Endothelial cell of umbilical vein (primary cell): ENCODE measurements at regions not wholly inside any gene's neighbourhood (a gene's known extent, or its start where the extent isn't known, plus 50 kb on each side); places are given as distances from the start of the nearest gene placed in this dataset.

Experiments
- BruUV-seq: library from RNA; stranded (reverse); fragments of 400-500 nt; replicated peaks from 2 replicates; lab custom pipeline; 2021; lab: Mats Ljungman, UMichigan
- CTCF ChIA-PET: fragments of 300-600, 350-600 bp; sonication (Branson Sonifier 250); formaldehyde crosslinking; loops from one replicate; lab custom pipeline; 2021; ENCODE audit warnings: antibody characterized with exemption, inconsistent platforms; lab: Charles Lee
- POLR2A ChIA-PET: fragments of 300-600, 350-600 bp; sonication (Branson Sonifier 250); formaldehyde crosslinking; loops from one replicate; lab custom pipeline; 2021; ENCODE audit warnings: antibody characterized with exemption, inconsistent platforms; lab: Charles Lee
- DNase-seq: peaks from one replicate; pipeline ENCODE4 v3.0.0-alpha.2; 2011; ENCODE audit warnings: low read depth, low spot score
- FAIRE-seq: peaks from 2 replicates; lab custom pipeline; 2011; peaks lifted over from hg19 to GRCh38; lab: Jason Lieb, UNC
- H2AFZ ChIP-seq: 2 replicates; pipeline ENCODE4 v1.6.0; 2012; ENCODE audit warnings: low read depth, low read length, control low read depth, inconsistent platforms
- H3K27ac ChIP-seq: 2 replicates; pipeline ENCODE4 v1.5.1; 2011; ENCODE audit warnings: low read depth, mild to moderate bottlenecking, control low read depth, low read length, moderate library complexity; ENCODE audit not compliant: insufficient read depth
- H3K27me3 ChIP-seq, 2 experiments: 2 replicates each; pipeline versions ENCODE4 v1.6.0 to v1.6.1; 2011; ENCODE audit warnings: low read length in 2 of 2, mixed read lengths in 1 of 2; ENCODE audit not compliant: control insufficient read depth in 2 of 2, insufficient read depth in 2 of 2
- H3K36me3 ChIP-seq, 2 experiments: 2 replicates in 1 of 2; 3 replicates in 1 of 2; pipeline ENCODE4 v1.5.1; 2011; ENCODE audit warnings: low read length in 2 of 2, mild to moderate bottlenecking in 1 of 2, moderate library complexity in 1 of 2; ENCODE audit not compliant: control insufficient read depth in 2 of 2, insufficient read depth in 2 of 2; ENCODE audit errors: extremely low read depth in 1 of 2
- H3K4me1 ChIP-seq: 3 replicates; pipeline ENCODE4 v1.5.1; 2011; ENCODE audit warnings: mild to moderate bottlenecking, low read length; ENCODE audit not compliant: control insufficient read depth, insufficient read depth; ENCODE audit errors: extremely low read depth
- H3K4me2 ChIP-seq: 2 replicates; pipeline ENCODE4 v1.6.1; 2011; ENCODE audit warnings: low read length, control low read depth, mixed read lengths; ENCODE audit not compliant: insufficient read depth
- H3K4me3 ChIP-seq, 3 experiments: fragments of 200-600 bp in 1 of 3; sonication (generic), shearing (Covaris generic) in 1 of 3; replicated peaks in 1 of 3; 2 replicates each; pipeline ENCODE4 v1.5.1; 2011 to 2016; ENCODE audit warnings: control low read depth in 3 of 3, low read length in 3 of 3, mild to moderate bottlenecking in 2 of 3, inconsistent platforms in 1 of 3, low read depth in 1 of 3, moderate library complexity in 1 of 3; ENCODE audit not compliant: insufficient read depth in 1 of 3
- H3K79me2 ChIP-seq: 2 replicates; pipeline ENCODE4 v1.6.0; 2012; ENCODE audit warnings: low read length, inconsistent platforms; ENCODE audit not compliant: control insufficient read depth, insufficient read depth
- H3K9ac ChIP-seq: replicated peaks from 2 replicates; pipeline ENCODE3; 2011; ENCODE audit warnings: low read length, control low read depth; ENCODE audit not compliant: insufficient read depth; ENCODE audit errors: extremely low read depth
- H3K9me1 ChIP-seq: replicated peaks from 3 replicates; pipeline ENCODE4 v1.6.0; 2011; ENCODE audit warnings: mild to moderate bottlenecking, low read length; ENCODE audit not compliant: control insufficient read depth, insufficient read depth; ENCODE audit errors: extremely low read depth
- H3K9me3 ChIP-seq: replicated peaks from 2 replicates; pipeline ENCODE4 v1.5.1; 2012; ENCODE audit warnings: low read length, inconsistent platforms; ENCODE audit not compliant: control insufficient read depth, insufficient read depth
- H4K20me1 ChIP-seq: replicated peaks from 2 replicates; pipeline ENCODE3; 2011; ENCODE audit warnings: mild to moderate bottlenecking, low read length; ENCODE audit not compliant: control insufficient read depth, insufficient read depth; ENCODE audit errors: extremely low read depth
- CTCF ChIP-seq, 2 donors: IDR thresholded peaks; 1 replicate in 1 of 2; 2 replicates in 1 of 2; pipeline ENCODE4 v1.5.1; 2011; ENCODE audit warnings: low read length in 2 of 2, mild to moderate bottlenecking in 2 of 2, moderate library complexity in 2 of 2, control low read depth in 1 of 2, inconsistent platforms in 1 of 2, low read depth in 1 of 2; ENCODE audit not compliant: insufficient read depth in 1 of 2; ENCODE audit errors: extremely low read depth in 1 of 2
- EZH2 ChIP-seq: IDR thresholded peaks from 2 replicates; pipeline ENCODE4 v1.6.1; 2012; ENCODE audit warnings: borderline replicate concordance, low read depth, mild to moderate bottlenecking, moderate library complexity, low read length, inconsistent platforms; ENCODE audit not compliant: severe bottlenecking
- FOS ChIP-seq: IDR thresholded peaks from 2 replicates; pipeline ENCODE4 v1.6.1; 2011; ENCODE audit warnings: mild to moderate bottlenecking, low read length, moderate library complexity, borderline replicate concordance; ENCODE audit not compliant: insufficient read depth
- GATA2 ChIP-seq: IDR thresholded peaks from 2 replicates; pipeline ENCODE4 v1.7.0; 2011; ENCODE audit warnings: low read depth, mild to moderate bottlenecking, moderate library complexity, mixed read lengths, low read length; ENCODE audit not compliant: insufficient read length, insufficient read depth
- JUN ChIP-seq: IDR thresholded peaks from 2 replicates; pipeline ENCODE4 v1.6.1; 2011; ENCODE audit warnings: borderline replicate concordance, low read depth; ENCODE audit not compliant: insufficient read length, insufficient read depth
- MAX ChIP-seq: IDR thresholded peaks from 2 replicates; pipeline ENCODE4 v1.6.1; 2011; ENCODE audit not compliant: insufficient read depth, insufficient read length
- MYC ChIP-seq: IDR thresholded peaks from one replicate; pipeline ENCODE4 v1.6.1; 2011; ENCODE audit warnings: mild to moderate bottlenecking, low read depth, low read length
- POLR2A ChIP-seq: IDR thresholded peaks from 2 replicates; pipeline ENCODE4 v1.6.1; 2012; ENCODE audit warnings: low read depth, mild to moderate bottlenecking, control low read depth, low read length
- POLR2AphosphoS5 ChIP-seq: IDR thresholded peaks from 2 replicates; pipeline ENCODE4 v1.6.1; 2012; ENCODE audit warnings: low read depth, mild to moderate bottlenecking, control low read depth, low read length, moderate library complexity; ENCODE audit not compliant: insufficient read depth
- dilution Hi-C: fragments of 300-500 bp; cut with MboI; formaldehyde crosslinking; loops from one replicate; pipeline ENCODE4 v1.15.0; 2019; ENCODE audit warnings: low sequenced_read_pairs; ENCODE audit not compliant: extremely low pct_ligation_motif_present
- intact Hi-C: fragments of 100-400 bp; cut with micrococcal nuclease; formaldehyde crosslinking; loops from one replicate; pipeline ENCODE4 v1.10.0; 2022

DNA sequence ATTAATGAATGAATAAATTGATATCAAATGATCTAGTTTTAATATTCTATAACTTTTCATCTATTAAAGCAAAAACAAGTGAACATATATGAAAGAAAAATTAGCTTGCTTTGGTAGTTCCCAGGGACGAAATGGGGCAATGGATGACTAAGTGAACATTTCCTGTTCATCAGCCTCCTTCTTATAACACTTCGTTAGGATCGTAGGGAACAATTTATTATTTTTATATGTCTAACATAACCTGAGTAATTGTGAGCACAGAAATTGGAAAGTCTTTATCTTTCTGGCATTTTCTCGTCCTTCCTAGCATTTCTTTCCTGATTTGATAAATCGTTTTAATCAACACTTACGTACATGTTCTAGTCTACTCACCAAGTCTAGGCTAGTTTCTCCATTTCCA lies 59.1 kb upstream of the PPP1R3C start:
- Histone ChIP-seq H3K79me2 (no peaks in the 10 kb centered on the region), H3K9me3 (no peaks in the 10 kb centered on the region), H3K4me2 (no peak overlapping the region), H3K9me1 (no peaks in the 10 kb centered on the region), H2AFZ (no peak overlapping the region), H3K27ac (no peak overlapping the region), H4K20me1 (no peaks in the 10 kb centered on the region), H3K4me1 (no peaks in the 10 kb centered on the region), H3K36me3 (no peaks in the 10 kb centered on the region), H3K27me3 (peaks cover 2 to 6% of the 10 kb centered on the region in 2 experiments), H3K4me3 (no peak overlapping the region), H3K9ac (no peak overlapping the region)
- FAIRE-seq: no peak
- CTCF ChIA-PET: interaction anchor here (1.5 to 3.9 kb wide), 6 partner anchors 48 to 393 kb away, joined by 3 to 25 read pairs (median 9); partner anchors contain the start of gene PPP1R3C
- no peak for DNase-seq
- POLR2A ChIA-PET: no interaction called here
- dilution Hi-C loops (no loop called here), intact Hi-C loops (loop anchor here (5.0 kb wide), 1 partner anchor 200 kb away; no protein-coding TSS in a partner anchor)
- no peak for TF ChIP-seq POLR2AphosphoS5
- TF ChIP-seq EZH2: no peak
- TF ChIP-seq POLR2A: no peak
- no peak for TF ChIP-seq JUN
- TF ChIP-seq CTCF (IDR thresholded peaks at IDR 0.05; ENCODE audit: extremely low read depth in 1 of 2, insufficient read depth in 1 of 2, low read depth in 1 of 2, low read length in 2 of 2): no peak
- no peak for TF ChIP-seq FOS
- TF ChIP-seq GATA2: no peak
- no peak for TF ChIP-seq MAX
- TF ChIP-seq MYC: no peak
- BruUV-seq: no TSS peak
